HCT116 (cell line): ENCODE measurements at regions not wholly inside any gene's neighbourhood (a gene's known extent, or its start where the extent isn't known, plus 50 kb on each side); places are given as distances from the start of the nearest gene placed in this dataset.

Source experiments
- ATAC-seq: fragments of 200-7000 bp; cut with Tn5 transposase; 2 replicates; pipeline ENCODE4 v1.9.1; 2020; ENCODE audit warnings: mild to moderate bottlenecking, moderate library complexity
- BruUV-seq: library from RNA; stranded (reverse); fragments of 400-500 nt; replicated peaks from 2 replicates; lab custom pipeline; 2021; lab: Mats Ljungman, UMichigan
- CTCF ChIA-PET: fragments of 300-600 bp; sonication (Branson Sonifier 250); formaldehyde crosslinking; loops from one replicate; lab custom pipeline; 2021; ENCODE audit warnings: antibody characterized with exemption; lab: Charles Lee
- POLR2A ChIA-PET: fragments of 300-600, 350-600 bp; sonication (Branson Sonifier 250); formaldehyde crosslinking; loops from one replicate; lab custom pipeline; 2021; ENCODE audit warnings: antibody characterized with exemption; lab: Charles Lee
- RAD21 ChIA-PET, 2 experiments: fragments of 300-600 bp; sonication (Branson Sonifier 250); formaldehyde crosslinking; loops; one replicate each; lab custom pipeline; 2023; ENCODE audit warnings: low total read pairs in 2 of 2; ENCODE audit not compliant: uncharacterized antibody in 2 of 2, unreplicated experiment in 2 of 2, low non-redundant PET in 1 of 2; lab: Charles Lee
- DNase-seq: peaks from one replicate; pipeline ENCODE4 v3.0.0-alpha.2; 2010; ENCODE audit warnings: low read depth, low spot score
- H2AFZ ChIP-seq: fragments of 200-600 bp; shearing (Covaris generic), sonication (generic); 2 replicates; pipeline ENCODE4 v1.6.1; 2017; ENCODE audit warnings: low read depth, mixed run types, mixed read lengths, antibody characterized with exemption, low read length; ENCODE audit not compliant: poor library complexity, severe bottlenecking
- H3K27ac ChIP-seq: 2 replicates; pipeline ENCODE4 v1.5.1; 2012; ENCODE audit warnings: low read depth, low read length
- H3K27me3 ChIP-seq: fragments of 200-600 bp; sonication (generic); 2 replicates; pipeline ENCODE4 v1.6.1; 2016; ENCODE audit warnings: mixed run types, low read length, mixed read lengths; ENCODE audit not compliant: insufficient read depth
- H3K36me3 ChIP-seq, 2 experiments: fragments of 200-500 bp in 1 of 2; fragments of 200-600 bp in 1 of 2; sonication (Bioruptor generic) in 1 of 2; sonication (generic) in 1 of 2; 2 replicates each; pipeline versions ENCODE4 v1.5.1 to v1.6.1; 2014 to 2016; ENCODE audit warnings: low read length in 2 of 2, inconsistent platforms in 1 of 2, mixed read lengths in 1 of 2, mixed run types in 1 of 2; ENCODE audit not compliant: insufficient read depth in 2 of 2, control insufficient read depth in 1 of 2
- H3K4me1 ChIP-seq, 2 experiments: fragments of 200-600 bp in 1 of 2; sonication (generic) in 1 of 2; 2 replicates each; pipeline versions ENCODE4 v1.5.1 to v1.6.1; 2012 to 2017; ENCODE audit warnings: low read length in 2 of 2, inconsistent platforms in 1 of 2, mild to moderate bottlenecking in 1 of 2, mixed read lengths in 1 of 2, mixed run types in 1 of 2, moderate library complexity in 1 of 2; ENCODE audit not compliant: insufficient read depth in 2 of 2, control insufficient read depth in 1 of 2
- H3K4me2 ChIP-seq: fragments of 200-600 bp; sonication (generic); 2 replicates; pipeline ENCODE4 v1.6.1; 2017; ENCODE audit warnings: mixed run types, low read length, mixed read lengths
- H3K4me3 ChIP-seq, 2 experiments: fragments of 200-600 bp in 1 of 2; sonication (generic) in 1 of 2; replicated peaks in 1 of 2; 2 replicates each; pipeline ENCODE4 v1.5.1; 2011 to 2016; ENCODE audit warnings: low read length in 2 of 2, control low read depth in 1 of 2, low read depth in 1 of 2, mild to moderate bottlenecking in 1 of 2, mixed read lengths in 1 of 2, mixed run types in 1 of 2
- H3K79me2 ChIP-seq: fragments of 200-600 bp; sonication (generic); 2 replicates; pipeline ENCODE4 v1.6.1; 2017; ENCODE audit warnings: mild to moderate bottlenecking, mixed run types, low read length, moderate library complexity, mixed read lengths; ENCODE audit not compliant: insufficient read depth
- H3K9ac ChIP-seq: fragments of 200-600 bp; sonication (generic); 2 replicates; pipeline ENCODE4 v1.6.1; 2016; ENCODE audit warnings: low read length, mixed read lengths
- H3K9me2 ChIP-seq: fragments of 200-600 bp; sonication (generic), shearing (Covaris generic); 2 replicates; pipeline ENCODE4 v1.6.1; 2017; ENCODE audit warnings: mixed run types, mild to moderate bottlenecking, moderate library complexity; ENCODE audit not compliant: insufficient read depth
- H3K9me3 ChIP-seq, 2 experiments: fragments of 200-500 bp in 1 of 2; fragments of 200-600 bp in 1 of 2; sonication (Bioruptor generic) in 1 of 2; sonication (generic) in 1 of 2; 2 replicates each; pipeline ENCODE4 v1.6.1; 2014 to 2017; ENCODE audit warnings: low read length in 2 of 2, mixed read lengths in 2 of 2, inconsistent platforms in 1 of 2, low read depth in 1 of 2, mild to moderate bottlenecking in 1 of 2, mixed run types in 1 of 2, moderate library complexity in 1 of 2; ENCODE audit not compliant: control insufficient read depth in 1 of 2, insufficient read depth in 1 of 2
- H4K20me1 ChIP-seq: fragments of 200-600 bp; sonication (generic), shearing (Covaris generic); 2 replicates; pipeline ENCODE4 v1.6.1; 2017; ENCODE audit warnings: mixed run types, mild to moderate bottlenecking, moderate library complexity; ENCODE audit not compliant: insufficient read depth
- CEBPB ChIP-seq: IDR thresholded peaks from 2 replicates; pipeline ENCODE4 v1.6.1; 2012; ENCODE audit warnings: low read depth
- EGR1 ChIP-seq: IDR thresholded peaks from 2 replicates; pipeline ENCODE4 v1.6.1; 2012; ENCODE audit warnings: low read depth
- ELF1 ChIP-seq: IDR thresholded peaks from 2 replicates; pipeline ENCODE4 v1.6.1; 2012; ENCODE audit warnings: low read depth, borderline replicate concordance
- EZH2 ChIP-seq: fragments of 200-600 bp; sonication (generic); IDR thresholded peaks from 2 replicates; pipeline ENCODE4 v1.6.1; 2017; ENCODE audit warnings: antibody characterized with exemption, mixed run types
- EZH2phosphoT487 ChIP-seq: fragments of 200-600 bp; IDR thresholded peaks from 2 replicates; pipeline ENCODE4 v1.6.1; 2018; ENCODE audit warnings: antibody characterized with exemption, borderline replicate concordance
- FOSL1 ChIP-seq: IDR thresholded peaks from 2 replicates; pipeline ENCODE4 v1.6.1; 2012; ENCODE audit warnings: low read depth
- SP1 ChIP-seq: IDR thresholded peaks from 2 replicates; pipeline ENCODE4 v1.6.1; 2012; ENCODE audit warnings: low read depth
- ZFX ChIP-seq: fragments of 450-650 bp; IDR thresholded peaks from 2 replicates; pipeline ENCODE4 v1.6.1; 2017
- intact Hi-C: fragments of 100-400 bp; cut with micrococcal nuclease; formaldehyde crosslinking; loops from 2 replicates; pipeline ENCODE4 v1.10.0; 2022
- TF ChIP-seq, protein P1 (sequence below): IDR thresholded peaks from 2 replicates; pipeline ENCODE4 v1.6.1; 2012
- TF ChIP-seq, protein P2 (sequence below): IDR thresholded peaks from 2 replicates; pipeline ENCODE4 v1.6.1; 2012; ENCODE audit warnings: low read depth

DNA sequence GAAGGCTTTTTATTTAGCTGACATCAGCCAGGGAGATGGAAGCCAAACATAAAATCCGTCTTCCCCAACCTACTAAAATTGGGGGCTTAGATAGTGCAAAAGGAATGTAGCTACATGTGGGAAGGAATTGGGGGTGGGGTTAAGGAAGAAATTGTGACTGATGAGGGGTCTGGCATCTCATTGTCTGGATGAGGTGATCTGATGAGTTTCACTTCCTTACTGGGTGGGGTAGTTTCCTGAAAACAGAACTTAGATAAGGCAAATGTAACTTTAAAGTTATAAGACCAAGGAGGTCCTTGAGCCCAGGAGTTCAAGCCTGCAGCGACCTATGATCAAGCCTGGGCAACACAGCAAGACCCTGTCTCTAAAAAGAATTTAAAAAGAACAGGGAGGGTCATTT is 105.5 kb upstream of the NEIL3 start:
- no peaks in the 10 kb centered on the region for H3K4me1 ChIP-seq
- ChIA-PET POLR2A (no interaction called here), CTCF (no interaction called here), RAD21 (no interaction called here)
- DNase-seq (no peak), ATAC-seq (no peak)
- intact Hi-C loops = no loop called here
- H3K79me2 ChIP-seq = no peaks in the 10 kb centered on the region
- H3K4me3 ChIP-seq = no peak overlapping the region
- no peaks in the 10 kb centered on the region for H3K9me2 ChIP-seq
- no peaks in the 10 kb centered on the region for H3K36me3 ChIP-seq
- no peak overlapping the region for H3K27ac ChIP-seq
- no peak overlapping the region for H2AFZ ChIP-seq
- H4K20me1 ChIP-seq = no peaks in the 10 kb centered on the region
- H3K27me3 ChIP-seq = no peaks in the 10 kb centered on the region
- no peak for TF ChIP-seq FOSL1
- TF ChIP-seq EZH2 = no peak
- TF ChIP-seq CEBPB = no peak
- no peak for TF ChIP-seq ELF1
- no peak for TF ChIP-seq EGR1
- no peak for TF ChIP-seq SP1
- no peak for TF ChIP-seq EZH2phosphoT487
- TF ChIP-seq, protein P1, sequence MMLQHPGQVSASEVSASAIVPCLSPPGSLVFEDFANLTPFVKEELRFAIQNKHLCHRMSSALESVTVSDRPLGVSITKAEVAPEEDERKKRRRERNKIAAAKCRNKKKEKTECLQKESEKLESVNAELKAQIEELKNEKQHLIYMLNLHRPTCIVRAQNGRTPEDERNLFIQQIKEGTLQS = no peak
- TF ChIP-seq, protein P2, sequence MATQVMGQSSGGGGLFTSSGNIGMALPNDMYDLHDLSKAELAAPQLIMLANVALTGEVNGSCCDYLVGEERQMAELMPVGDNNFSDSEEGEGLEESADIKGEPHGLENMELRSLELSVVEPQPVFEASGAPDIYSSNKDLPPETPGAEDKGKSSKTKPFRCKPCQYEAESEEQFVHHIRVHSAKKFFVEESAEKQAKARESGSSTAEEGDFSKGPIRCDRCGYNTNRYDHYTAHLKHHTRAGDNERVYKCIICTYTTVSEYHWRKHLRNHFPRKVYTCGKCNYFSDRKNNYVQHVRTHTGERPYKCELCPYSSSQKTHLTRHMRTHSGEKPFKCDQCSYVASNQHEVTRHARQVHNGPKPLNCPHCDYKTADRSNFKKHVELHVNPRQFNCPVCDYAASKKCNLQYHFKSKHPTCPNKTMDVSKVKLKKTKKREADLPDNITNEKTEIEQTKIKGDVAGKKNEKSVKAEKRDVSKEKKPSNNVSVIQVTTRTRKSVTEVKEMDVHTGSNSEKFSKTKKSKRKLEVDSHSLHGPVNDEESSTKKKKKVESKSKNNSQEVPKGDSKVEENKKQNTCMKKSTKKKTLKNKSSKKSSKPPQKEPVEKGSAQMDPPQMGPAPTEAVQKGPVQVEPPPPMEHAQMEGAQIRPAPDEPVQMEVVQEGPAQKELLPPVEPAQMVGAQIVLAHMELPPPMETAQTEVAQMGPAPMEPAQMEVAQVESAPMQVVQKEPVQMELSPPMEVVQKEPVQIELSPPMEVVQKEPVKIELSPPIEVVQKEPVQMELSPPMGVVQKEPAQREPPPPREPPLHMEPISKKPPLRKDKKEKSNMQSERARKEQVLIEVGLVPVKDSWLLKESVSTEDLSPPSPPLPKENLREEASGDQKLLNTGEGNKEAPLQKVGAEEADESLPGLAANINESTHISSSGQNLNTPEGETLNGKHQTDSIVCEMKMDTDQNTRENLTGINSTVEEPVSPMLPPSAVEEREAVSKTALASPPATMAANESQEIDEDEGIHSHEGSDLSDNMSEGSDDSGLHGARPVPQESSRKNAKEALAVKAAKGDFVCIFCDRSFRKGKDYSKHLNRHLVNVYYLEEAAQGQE = no peak
- TF ChIP-seq ZFX = no peak
- no peaks in the 10 kb centered on the region for H3K9me3 ChIP-seq
- no peak overlapping the region for H3K4me2 ChIP-seq
- no TSS peak for BruUV-seq
- H3K9ac ChIP-seq = no peak overlapping the region
